ENCODE measurements at regions not wholly inside any gene's neighbourhood (a gene's known extent, or its start where the extent isn't known, plus 50 kb on each side); places are given as distances from the start of the nearest gene placed in this dataset.

DNA sequence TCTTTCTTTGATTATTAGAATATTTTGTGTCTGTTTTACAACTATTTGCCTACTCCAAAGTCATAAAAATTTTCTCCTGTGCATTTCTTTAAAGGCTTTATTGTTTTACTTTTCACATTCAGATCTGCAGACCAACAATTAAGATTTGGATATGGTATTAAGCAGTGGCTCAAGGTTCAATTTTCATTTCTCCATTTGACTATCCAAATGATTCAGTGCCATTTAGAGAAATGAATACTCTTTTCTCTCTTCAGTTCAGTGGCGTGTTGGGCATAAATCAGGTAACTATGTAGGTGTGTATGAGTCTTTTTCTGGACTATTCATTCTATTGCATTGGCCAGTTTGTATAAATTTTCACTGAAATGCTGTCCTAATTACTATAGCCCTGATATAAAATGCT lies 57.3 kb upstream of the IL1R1 start (continued):
- TF ChIP-seq CHD1 (IDR thresholded peaks at IDR 0.05; ENCODE audit: low read depth, low read length) (no peak), RAD21 (IDR thresholded peaks at IDR 0.05; ENCODE audit: low read length) (no peak), POLR2A (IDR thresholded peaks at IDR 0.05; ENCODE audit: low read depth, low read length) (no peak), CEBPB (IDR thresholded peaks at IDR 0.05; ENCODE audit: low read depth, low read length) (no peak), BHLHE40 (IDR thresholded peaks at IDR 0.05; ENCODE audit: low read depth, low read length) (no peak), MAFK (IDR thresholded peaks at IDR 0.05; ENCODE audit: low read depth, low read length) (no peak)

DNA sequence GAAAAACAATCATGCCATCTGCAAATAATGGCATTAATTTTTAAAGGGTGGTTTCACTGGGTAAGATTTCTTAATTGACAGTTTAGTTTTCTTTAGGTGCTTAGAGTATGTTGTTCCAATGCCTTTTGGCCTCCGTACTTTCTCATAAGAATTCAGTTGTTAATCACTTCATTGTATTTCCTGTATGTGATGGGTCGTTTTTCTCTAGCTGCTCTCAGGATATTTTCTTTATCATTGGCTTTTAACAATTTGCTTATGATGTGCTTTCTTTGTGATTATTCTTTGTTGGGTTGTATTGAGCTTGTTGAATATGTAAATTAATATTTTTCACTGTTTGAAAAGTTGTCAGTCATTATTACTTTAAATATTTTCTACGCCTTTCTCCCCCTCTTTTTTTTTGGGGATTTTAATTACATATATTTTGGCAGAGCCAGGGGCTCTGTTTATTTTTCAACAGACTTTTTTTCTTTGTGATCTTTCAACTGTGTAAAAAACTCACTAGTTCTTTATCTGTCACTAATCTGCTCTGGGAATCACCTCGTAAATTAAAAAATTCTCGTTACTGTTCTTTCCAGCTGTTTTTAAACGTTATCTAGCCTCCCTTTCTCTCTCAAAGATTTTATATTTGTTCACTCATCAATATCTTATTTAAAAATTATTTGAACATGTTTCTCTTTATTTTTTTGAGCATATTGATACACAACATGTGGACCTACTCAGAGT lies 56.2 kb upstream of the IL1R1 start:
- Histone ChIP-seq H3K79me1 (ENCODE audit: low read depth in 1 of 2, low read length in 2 of 2) (0 out of 4 replicates have a peak, but pooled peaks cover 0 to 4% of the 10 kb centered on the region in 2 experiments), H3K9me1 (ENCODE audit: insufficient read depth, low read length) (peaks cover 9% of the 10 kb centered on the region; the same call in 1 of the 2 replicates), H2BK5ac (ENCODE audit: low read depth, low read length, poor library complexity, severe bottlenecking) (no peak overlapping the region), H2AFZ (replicated peaks; ENCODE audit: low read length, poor library complexity) (no peak overlapping the region), H3K18ac (ENCODE audit: low read depth, low read length) (no peak overlapping the region), H2BK120ac (ENCODE audit: low read depth, low read length) (no peak overlapping the region), H3K4me1 (ENCODE audit: control insufficient read depth, insufficient read depth, low read length) (peaks cover 4% of the 10 kb centered on the region), H3K23ac (ENCODE audit: low read depth, low read length) (no peak overlapping the region), H3K4ac (ENCODE audit: low read depth, low read length) (no peak overlapping the region), H4K20me1 (ENCODE audit: insufficient read depth, low read length) (no peaks in the 10 kb centered on the region), H3K27ac (ENCODE audit: insufficient read depth, low read length) (no peak overlapping the region), H3K9ac (ENCODE audit: low read depth, low read length) (no peak overlapping the region), H4K8ac (ENCODE audit: low read depth in 2 of 2, low read length in 2 of 2) (no peak overlapping the region), H2BK20ac (ENCODE audit: low read depth, low read length) (no peak overlapping the region), H2BK15ac (ENCODE audit: low read depth, low read length) (no peak overlapping the region), H3K56ac (ENCODE audit: extremely low read depth, insufficient read depth, low read length) (no peak overlapping the region), H3K4me3 (ENCODE audit: insufficient read depth, low read depth, low read length) (no peak overlapping the region), H3K36me3 (ENCODE audit: control insufficient read depth, insufficient read depth, low read length) (no peaks in the 10 kb centered on the region), H3K9me3 (ENCODE audit: control insufficient read depth, insufficient read depth, low read length) (no peaks in the 10 kb centered on the region), H4K5ac (ENCODE audit: low read depth, low read length) (no peak overlapping the region), H4K91ac (ENCODE audit: insufficient read depth, low read depth, low read length) (no peak overlapping the region), H2AK9ac (replicated peaks; ENCODE audit: low read depth, low read length, poor library complexity) (no peak overlapping the region), H3K14ac (replicated peaks; ENCODE audit: low read depth, low read length) (no peak overlapping the region), H3K27me3 (ENCODE audit: control insufficient read depth, insufficient read depth, low read length) (no peaks in the 10 kb centered on the region), H2AK5ac (ENCODE audit: low read depth, low read length) (no peak overlapping the region), H3K4me2 (ENCODE audit: low read depth, low read length) (no peak overlapping the region)
- TF ChIP-seq, protein P1, sequence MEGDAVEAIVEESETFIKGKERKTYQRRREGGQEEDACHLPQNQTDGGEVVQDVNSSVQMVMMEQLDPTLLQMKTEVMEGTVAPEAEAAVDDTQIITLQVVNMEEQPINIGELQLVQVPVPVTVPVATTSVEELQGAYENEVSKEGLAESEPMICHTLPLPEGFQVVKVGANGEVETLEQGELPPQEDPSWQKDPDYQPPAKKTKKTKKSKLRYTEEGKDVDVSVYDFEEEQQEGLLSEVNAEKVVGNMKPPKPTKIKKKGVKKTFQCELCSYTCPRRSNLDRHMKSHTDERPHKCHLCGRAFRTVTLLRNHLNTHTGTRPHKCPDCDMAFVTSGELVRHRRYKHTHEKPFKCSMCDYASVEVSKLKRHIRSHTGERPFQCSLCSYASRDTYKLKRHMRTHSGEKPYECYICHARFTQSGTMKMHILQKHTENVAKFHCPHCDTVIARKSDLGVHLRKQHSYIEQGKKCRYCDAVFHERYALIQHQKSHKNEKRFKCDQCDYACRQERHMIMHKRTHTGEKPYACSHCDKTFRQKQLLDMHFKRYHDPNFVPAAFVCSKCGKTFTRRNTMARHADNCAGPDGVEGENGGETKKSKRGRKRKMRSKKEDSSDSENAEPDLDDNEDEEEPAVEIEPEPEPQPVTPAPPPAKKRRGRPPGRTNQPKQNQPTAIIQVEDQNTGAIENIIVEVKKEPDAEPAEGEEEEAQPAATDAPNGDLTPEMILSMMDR (conservative IDR thresholded peaks at IDR 0.05; ENCODE audit: low read depth, low read length): no peak
- TF ChIP-seq SMC3 (IDR thresholded peaks at IDR 0.05; ENCODE audit: low read depth, low read length) (no peak), BHLHE40 (IDR thresholded peaks at IDR 0.05; ENCODE audit: low read depth, low read length) (no peak), RAD21 (IDR thresholded peaks at IDR 0.05; ENCODE audit: low read length) (no peak), NFE2L2 (IDR thresholded peaks at IDR 0.05; ENCODE audit: low read depth, low read length) (no peak), CEBPB (IDR thresholded peaks at IDR 0.05; ENCODE audit: low read depth, low read length) (no peak), POLR2A (IDR thresholded peaks at IDR 0.05; ENCODE audit: low read depth, low read length) (no peak)
- TF ChIP-seq, protein P2, sequence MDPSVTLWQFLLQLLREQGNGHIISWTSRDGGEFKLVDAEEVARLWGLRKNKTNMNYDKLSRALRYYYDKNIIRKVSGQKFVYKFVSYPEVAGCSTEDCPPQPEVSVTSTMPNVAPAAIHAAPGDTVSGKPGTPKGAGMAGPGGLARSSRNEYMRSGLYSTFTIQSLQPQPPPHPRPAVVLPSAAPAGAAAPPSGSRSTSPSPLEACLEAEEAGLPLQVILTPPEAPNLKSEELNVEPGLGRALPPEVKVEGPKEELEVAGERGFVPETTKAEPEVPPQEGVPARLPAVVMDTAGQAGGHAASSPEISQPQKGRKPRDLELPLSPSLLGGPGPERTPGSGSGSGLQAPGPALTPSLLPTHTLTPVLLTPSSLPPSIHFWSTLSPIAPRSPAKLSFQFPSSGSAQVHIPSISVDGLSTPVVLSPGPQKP (IDR thresholded peaks at IDR 0.05; ENCODE audit: borderline replicate concordance, low read depth, low read length): no peak
- TF ChIP-seq, protein P3, sequence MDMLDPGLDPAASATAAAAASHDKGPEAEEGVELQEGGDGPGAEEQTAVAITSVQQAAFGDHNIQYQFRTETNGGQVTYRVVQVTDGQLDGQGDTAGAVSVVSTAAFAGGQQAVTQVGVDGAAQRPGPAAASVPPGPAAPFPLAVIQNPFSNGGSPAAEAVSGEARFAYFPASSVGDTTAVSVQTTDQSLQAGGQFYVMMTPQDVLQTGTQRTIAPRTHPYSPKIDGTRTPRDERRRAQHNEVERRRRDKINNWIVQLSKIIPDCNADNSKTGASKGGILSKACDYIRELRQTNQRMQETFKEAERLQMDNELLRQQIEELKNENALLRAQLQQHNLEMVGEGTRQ (IDR thresholded peaks at IDR 0.05; ENCODE audit: low read depth, low read length): no peak
- no TSS peak for BruUV-seq (replicated peaks)
- intact Hi-C loops (cut with micrococcal nuclease) (no loop called here), dilution Hi-C loops (cut with HindIII; ENCODE audit: low sequenced_read_pairs, unreplicated experiment) (no loop called here), in situ Hi-C loops (cut with MboI; ENCODE audit: low sequenced_read_pairs) (no loop called here)
- no peak for DNase-seq
- CTCF ChIA-PET: interaction anchor here (0.6 kb wide), 1 partner anchor 203 kb away, joined by 3 read pairs; no protein-coding TSS in a partner anchor
- WGBS, 2 experiments (ENCODE audit: extremely low coverage in 2 of 2, insufficient read length in 1 of 2): no CpG with 5 or more reads among the region's 6 CpGs
- POLR2A ChIA-PET (ENCODE audit: unreplicated experiment): no interaction called here
- ATAC-seq (ENCODE audit: low read depth): no peak

Data from IMR-90 (cell line).